HEK293 (cell line): ENCODE measurements at regions not wholly inside any gene's neighbourhood (a gene's known extent, or its start where the extent isn't known, plus 50 kb on each side); places are given as distances from the start of the nearest gene placed in this dataset.

ENCODE experiments used
- CTCF ChIP-seq: fragments of 450-650 bp; formaldehyde crosslinking; IDR thresholded peaks from 2 replicates; pipeline ENCODE4 v1.5.1; 2016; ENCODE audit warnings: missing biosample characterization, missing genetic modification characterization
- GFI1B ChIP-seq: fragments of 450-650 bp; formaldehyde crosslinking; IDR thresholded peaks from 2 replicates; pipeline ENCODE4 v1.5.1; 2016; ENCODE audit warnings: missing biosample characterization, missing genetic modification characterization
- HOXA7 ChIP-seq: sonication (generic); formaldehyde crosslinking; IDR thresholded peaks from 2 replicates; pipeline ENCODE4 v1.8.1; 2022; ENCODE audit warnings: missing genetic modification reagents, borderline replicate concordance
- KLF10 ChIP-seq: fragments of 450-650 bp; IDR thresholded peaks from 2 replicates; pipeline ENCODE4 v1.5.1; 2018; ENCODE audit warnings: missing biosample characterization, mild to moderate bottlenecking, missing genetic modification characterization
- PRDM1 ChIP-seq: fragments of 450-650 bp; formaldehyde crosslinking; IDR thresholded peaks from 2 replicates; pipeline ENCODE4; 2016; ENCODE audit warnings: missing biosample characterization, missing genetic modification characterization
- ZNF362 ChIP-seq: fragments of 450-650 bp; formaldehyde crosslinking; IDR thresholded peaks from 2 replicates; pipeline ENCODE4 v1.5.1; 2016; ENCODE audit warnings: missing biosample characterization, missing genetic modification characterization

- TF ChIP-seq GFI1B (tag by site-specific recombination) (no peak), CTCF (tag by site-specific recombination) (no peak), PRDM1 (tag by site-specific recombination) (no peak), HOXA7 (no peak), KLF10 (tag by site-specific recombination) (no peak), ZNF362 (no peak)
Measured at GRCh38 chr4:3703343-3703676, 62.9 kb upstream of the ADRA2C start.
